ENCODE measurements at regions not wholly inside any gene's neighbourhood (a gene's known extent, or its start where the extent isn't known, plus 50 kb on each side); places are given as distances from the start of the nearest gene placed in this dataset.

- no peak overlapping the region for H3K27ac Mint-ChIP-seq
- H3K4me3 Mint-ChIP-seq = no peak overlapping the region
- H3K4me1 Mint-ChIP-seq = no peaks in the 10 kb centered on the region
- no peaks in the 10 kb centered on the region for H3K36me3 Mint-ChIP-seq
- no peaks in the 10 kb centered on the region for H3K9me3 Mint-ChIP-seq
- no peaks in the 10 kb centered on the region for H3K27me3 Mint-ChIP-seq
- DNase-seq = no peak
- CTCF ChIA-PET = no interaction called here
Measured at GRCh38 chr13:107395927-107396662, 819.2 kb downstream of the LIG4 start.

GRCh38 chr13:107392205-107392604 lies 823.1 kb downstream of the LIG4 start:
- DNase-seq = no peak
- Mint-ChIP-seq H3K36me3 (no peaks in the 10 kb centered on the region), H3K27ac (no peak overlapping the region), H3K4me1 (no peaks in the 10 kb centered on the region), H3K9me3 (no peaks in the 10 kb centered on the region), H3K4me3 (no peak overlapping the region), H3K27me3 (no peaks in the 10 kb centered on the region)
- CTCF ChIA-PET = no interaction called here

GRCh38 chr13:107387525-107387924 lies 819.6 kb upstream of the ARGLU1 start:
- H3K27me3 Mint-ChIP-seq = no peaks in the 10 kb centered on the region
- H3K4me1 Mint-ChIP-seq = no peaks in the 10 kb centered on the region
- no peaks in the 10 kb centered on the region for H3K36me3 Mint-ChIP-seq
- H3K27ac Mint-ChIP-seq = no peak overlapping the region
- no peaks in the 10 kb centered on the region for H3K9me3 Mint-ChIP-seq
- CTCF ChIA-PET = no interaction called here
- H3K4me3 Mint-ChIP-seq = no peak overlapping the region
- no peak for DNase-seq

- Mint-ChIP-seq H3K27ac (no peak overlapping the region), H3K36me3 (no peaks in the 10 kb centered on the region), H3K9me3 (peaks cover 3% of the 10 kb centered on the region), H3K27me3 (no peaks in the 10 kb centered on the region), H3K4me1 (no peaks in the 10 kb centered on the region), H3K4me3 (no peak overlapping the region)
- CTCF ChIA-PET = no interaction called here
- DNase-seq = no peak
Measured at GRCh38 chr13:107379407-107380155, 811.6 kb upstream of the ARGLU1 start.

- CTCF ChIA-PET = no interaction called here
- no peak overlapping the region for H3K27ac Mint-ChIP-seq
- H3K9me3 Mint-ChIP-seq = peaks cover under 1% of the 10 kb centered on the region
- no peaks in the 10 kb centered on the region for H3K36me3 Mint-ChIP-seq
- no peak for DNase-seq
- H3K4me3 Mint-ChIP-seq = no peak overlapping the region
- H3K4me1 Mint-ChIP-seq = no peaks in the 10 kb centered on the region
- no peaks in the 10 kb centered on the region for H3K27me3 Mint-ChIP-seq
Measured at GRCh38 chr13:107376341-107377125, 808.6 kb upstream of the ARGLU1 start.

- no peak overlapping the region for H3K27ac Mint-ChIP-seq
- no peaks in the 10 kb centered on the region for H3K36me3 Mint-ChIP-seq
- H3K27me3 Mint-ChIP-seq = no peaks in the 10 kb centered on the region
- no peak overlapping the region for H3K4me3 Mint-ChIP-seq
- CTCF ChIA-PET = no interaction called here
- H3K9me3 Mint-ChIP-seq = no peaks in the 10 kb centered on the region
- no peaks in the 10 kb centered on the region for H3K4me1 Mint-ChIP-seq
- DNase-seq = no peak
Measured at GRCh38 chr13:107375701-107376340, 807.9 kb upstream of the ARGLU1 start.

- H3K9me3 Mint-ChIP-seq = no peaks in the 10 kb centered on the region
- CTCF ChIA-PET = no interaction called here
- H3K4me3 Mint-ChIP-seq = no peak overlapping the region
- DNase-seq = no peak
- no peaks in the 10 kb centered on the region for H3K36me3 Mint-ChIP-seq
- no peaks in the 10 kb centered on the region for H3K27me3 Mint-ChIP-seq
- no peaks in the 10 kb centered on the region for H3K4me1 Mint-ChIP-seq
- no peak overlapping the region for H3K27ac Mint-ChIP-seq
Measured at GRCh38 chr13:107374038-107374437, 806.1 kb upstream of the ARGLU1 start.

GRCh38 chr13:107373551-107373950 lies 805.6 kb upstream of the ARGLU1 start:
- H3K4me3 Mint-ChIP-seq = no peak overlapping the region
- H3K27me3 Mint-ChIP-seq = no peaks in the 10 kb centered on the region
- no peak for DNase-seq
- H3K36me3 Mint-ChIP-seq = no peaks in the 10 kb centered on the region
- no peaks in the 10 kb centered on the region for H3K4me1 Mint-ChIP-seq
- CTCF ChIA-PET = no interaction called here
- H3K27ac Mint-ChIP-seq = no peak overlapping the region
- H3K9me3 Mint-ChIP-seq = no peaks in the 10 kb centered on the region

GRCh38 chr13:107370015-107370785 lies 802.3 kb upstream of the ARGLU1 start:
- no peak for DNase-seq
- no peaks in the 10 kb centered on the region for H3K9me3 Mint-ChIP-seq
- H3K4me1 Mint-ChIP-seq = no peaks in the 10 kb centered on the region
- H3K27me3 Mint-ChIP-seq = no peaks in the 10 kb centered on the region
- H3K36me3 Mint-ChIP-seq = no peaks in the 10 kb centered on the region
- no peak overlapping the region for H3K4me3 Mint-ChIP-seq
- no peak overlapping the region for H3K27ac Mint-ChIP-seq
- CTCF ChIA-PET = no interaction called here

GRCh38 chr13:107367258-107367657 lies 799.3 kb upstream of the ARGLU1 start:
- DNase-seq = no peak
- H3K36me3 Mint-ChIP-seq = no peaks in the 10 kb centered on the region
- no peak overlapping the region for H3K4me3 Mint-ChIP-seq
- no peaks in the 10 kb centered on the region for H3K9me3 Mint-ChIP-seq
- no peak overlapping the region for H3K27ac Mint-ChIP-seq
- CTCF ChIA-PET = no interaction called here
- no peaks in the 10 kb centered on the region for H3K4me1 Mint-ChIP-seq
- no peaks in the 10 kb centered on the region for H3K27me3 Mint-ChIP-seq

GRCh38 chr13:107365466-107366215 lies 797.7 kb upstream of the ARGLU1 start:
- Mint-ChIP-seq H3K4me1 (no peaks in the 10 kb centered on the region), H3K27me3 (no peaks in the 10 kb centered on the region), H3K27ac (no peak overlapping the region), H3K4me3 (no peak overlapping the region), H3K36me3 (no peaks in the 10 kb centered on the region), H3K9me3 (no peaks in the 10 kb centered on the region)
- CTCF ChIA-PET = no interaction called here
- DNase-seq = no peak

GRCh38 chr13:107364658-107365057 lies 796.7 kb upstream of the ARGLU1 start:
- H3K9me3 Mint-ChIP-seq = no peaks in the 10 kb centered on the region
- H3K4me3 Mint-ChIP-seq = no peak overlapping the region
- no peak for DNase-seq
- H3K27ac Mint-ChIP-seq = no peak overlapping the region
- H3K27me3 Mint-ChIP-seq = no peaks in the 10 kb centered on the region
- H3K4me1 Mint-ChIP-seq = no peaks in the 10 kb centered on the region
- no peaks in the 10 kb centered on the region for H3K36me3 Mint-ChIP-seq
- CTCF ChIA-PET = no interaction called here

- no peaks in the 10 kb centered on the region for H3K9me3 Mint-ChIP-seq
- no peak for DNase-seq
- H3K27ac Mint-ChIP-seq = no peak overlapping the region
- no peaks in the 10 kb centered on the region for H3K36me3 Mint-ChIP-seq
- no peaks in the 10 kb centered on the region for H3K4me1 Mint-ChIP-seq
- H3K27me3 Mint-ChIP-seq = no peaks in the 10 kb centered on the region
- CTCF ChIA-PET = no interaction called here
- H3K4me3 Mint-ChIP-seq = no peak overlapping the region
Measured at GRCh38 chr13:107361666-107362065, 793.7 kb upstream of the ARGLU1 start.
